Loucy (cell line): ENCODE measurements at regions not wholly inside any gene's neighbourhood (a gene's known extent, or its start where the extent isn't known, plus 50 kb on each side); places are given as distances from the start of the nearest gene placed in this dataset.

Experiments used
- H2AFZ ChIP-seq: fragments of 200-600 bp; sonication (generic); 2 replicates; pipeline ENCODE4 v1.6.0; 2016; ENCODE audit warnings: antibody characterized with exemption, mild to moderate bottlenecking, low read length, moderate library complexity
- H3F3A ChIP-seq: fragments of 200-600 bp; 2 replicates; pipeline ENCODE4 v1.6.0; 2016; ENCODE audit warnings: antibody characterized with exemption, low read depth, mild to moderate bottlenecking
- H3K27me3 ChIP-seq: fragments of 200-600 bp; sonication (generic); 2 replicates; pipeline ENCODE4 v1.6.1; 2014; ENCODE audit warnings: low read length, mild to moderate bottlenecking; ENCODE audit not compliant: insufficient read depth, poor library complexity, severe bottlenecking
- H3K36me3 ChIP-seq: fragments of 200-600 bp; sonication (generic); 2 replicates; pipeline ENCODE4 v1.6.1; 2016; ENCODE audit warnings: low read length; ENCODE audit not compliant: insufficient read depth
- H3K4me1 ChIP-seq: fragments of 200-600 bp; sonication (generic); 2 replicates; pipeline ENCODE4 v1.5.1; 2014; ENCODE audit warnings: low read length, mild to moderate bottlenecking; ENCODE audit not compliant: insufficient read depth, poor library complexity, severe bottlenecking
- H3K4me2 ChIP-seq: fragments of 200-600 bp; sonication (generic); 2 replicates; pipeline ENCODE4 v1.6.0; 2014; ENCODE audit warnings: antibody characterized with exemption, low read length, low read depth, mild to moderate bottlenecking; ENCODE audit not compliant: poor library complexity, severe bottlenecking
- H3K4me3 ChIP-seq: fragments of 200-600 bp; sonication (generic); 2 replicates; pipeline ENCODE4 v1.5.1; 2014; ENCODE audit warnings: low read length, mild to moderate bottlenecking, mixed read lengths; ENCODE audit not compliant: poor library complexity, severe bottlenecking
- H3K79me2 ChIP-seq: fragments of 200-600 bp; sonication (generic); 2 replicates; pipeline ENCODE4 v1.6.1; 2014; ENCODE audit warnings: low read length; ENCODE audit not compliant: insufficient read depth
- H3K9ac ChIP-seq: fragments of 200-600 bp; sonication (generic); 2 replicates; pipeline ENCODE4 v1.6.0; 2014; ENCODE audit warnings: mild to moderate bottlenecking, low read depth, low read length, moderate library complexity; ENCODE audit not compliant: poor library complexity, severe bottlenecking
- H3K9me2 ChIP-seq: fragments of 200-600 bp; sonication (generic); replicated peaks from 2 replicates; pipeline ENCODE4 v1.6.1; 2016; ENCODE audit warnings: low read depth, low read length, mixed read lengths
- H3K9me3 ChIP-seq: fragments of 200-600 bp; sonication (generic); 2 replicates; pipeline ENCODE4 v1.6.1; 2014; ENCODE audit warnings: mild to moderate bottlenecking, antibody characterized with exemption, low read length, low read depth; ENCODE audit not compliant: insufficient read depth
- H4K20me1 ChIP-seq: fragments of 200-600 bp; sonication (generic); 2 replicates; pipeline ENCODE4 v1.6.0; 2014; ENCODE audit warnings: antibody characterized with exemption, low read length, mild to moderate bottlenecking; ENCODE audit not compliant: insufficient read depth, poor library complexity, severe bottlenecking
- EZH2phosphoT487 ChIP-seq: fragments of 200-600 bp; IDR thresholded peaks from 2 replicates; pipeline ENCODE4 v1.6.1; 2018; ENCODE audit warnings: antibody characterized with exemption, mild to moderate bottlenecking, moderate library complexity, borderline replicate concordance
- TF ChIP-seq, protein P1 (sequence below): fragments of 200-600 bp; sonication (generic); conservative IDR thresholded peaks from 2 replicates; pipeline ENCODE4 v1.5.1; 2014; ENCODE audit warnings: mild to moderate bottlenecking, antibody characterized with exemption, low read length

GRCh38 chr1:14466006-14466405 is 132.5 kb upstream of the KAZN start:
- Histone ChIP-seq H3K79me2 (no peaks in the 10 kb centered on the region), H3K9me2 (no peaks in the 10 kb centered on the region), H3K4me1 (no peaks in the 10 kb centered on the region), H4K20me1 (no peaks in the 10 kb centered on the region), H2AFZ (no peak overlapping the region), H3K36me3 (no peaks in the 10 kb centered on the region), H3K9me3 (no peaks in the 10 kb centered on the region), H3K27me3 (no peaks in the 10 kb centered on the region), H3K4me3 (no peak overlapping the region), H3K4me2 (no peak overlapping the region), H3F3A (no peaks in the 10 kb centered on the region), H3K9ac (no peak overlapping the region)
- TF ChIP-seq, protein P1, sequence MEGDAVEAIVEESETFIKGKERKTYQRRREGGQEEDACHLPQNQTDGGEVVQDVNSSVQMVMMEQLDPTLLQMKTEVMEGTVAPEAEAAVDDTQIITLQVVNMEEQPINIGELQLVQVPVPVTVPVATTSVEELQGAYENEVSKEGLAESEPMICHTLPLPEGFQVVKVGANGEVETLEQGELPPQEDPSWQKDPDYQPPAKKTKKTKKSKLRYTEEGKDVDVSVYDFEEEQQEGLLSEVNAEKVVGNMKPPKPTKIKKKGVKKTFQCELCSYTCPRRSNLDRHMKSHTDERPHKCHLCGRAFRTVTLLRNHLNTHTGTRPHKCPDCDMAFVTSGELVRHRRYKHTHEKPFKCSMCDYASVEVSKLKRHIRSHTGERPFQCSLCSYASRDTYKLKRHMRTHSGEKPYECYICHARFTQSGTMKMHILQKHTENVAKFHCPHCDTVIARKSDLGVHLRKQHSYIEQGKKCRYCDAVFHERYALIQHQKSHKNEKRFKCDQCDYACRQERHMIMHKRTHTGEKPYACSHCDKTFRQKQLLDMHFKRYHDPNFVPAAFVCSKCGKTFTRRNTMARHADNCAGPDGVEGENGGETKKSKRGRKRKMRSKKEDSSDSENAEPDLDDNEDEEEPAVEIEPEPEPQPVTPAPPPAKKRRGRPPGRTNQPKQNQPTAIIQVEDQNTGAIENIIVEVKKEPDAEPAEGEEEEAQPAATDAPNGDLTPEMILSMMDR, result no peak
- no peak for TF ChIP-seq EZH2phosphoT487

- H3F3A ChIP-seq, result no peaks in the 10 kb centered on the region
- no peaks in the 10 kb centered on the region for H3K4me1 ChIP-seq
- no peak overlapping the region for H2AFZ ChIP-seq
- H4K20me1 ChIP-seq, result no peaks in the 10 kb centered on the region
- TF ChIP-seq, protein P1, result no peak
- no peak for TF ChIP-seq EZH2phosphoT487
- no peaks in the 10 kb centered on the region for H3K79me2 ChIP-seq
- H3K9me3 ChIP-seq, result no peaks in the 10 kb centered on the region
- no peaks in the 10 kb centered on the region for H3K9me2 ChIP-seq
- H3K4me3 ChIP-seq, result no peak overlapping the region
- no peaks in the 10 kb centered on the region for H3K36me3 ChIP-seq
- no peak overlapping the region for H3K9ac ChIP-seq
- no peaks in the 10 kb centered on the region for H3K27me3 ChIP-seq
- no peak overlapping the region for H3K4me2 ChIP-seq
These were observed 131.4 kb upstream of the KAZN start for GRCh38 chr1:14467112-14467511.

GRCh38 chr1:14468751-14469150 is 129.7 kb upstream of the KAZN start:
- Histone ChIP-seq H3K27me3 (no peaks in the 10 kb centered on the region), H3K4me1 (no peaks in the 10 kb centered on the region)

More at GRCh38 chr1:14468751-14469150, 129.7 kb upstream of the KAZN start:
- TF ChIP-seq EZH2phosphoT487, result no peak
- TF ChIP-seq, protein P1, result no peak
- Histone ChIP-seq H3K4me3 (no peak overlapping the region), H3K79me2 (no peaks in the 10 kb centered on the region), H3K36me3 (no peaks in the 10 kb centered on the region), H3K9ac (no peak overlapping the region), H3F3A (no peaks in the 10 kb centered on the region), H2AFZ (no peak overlapping the region), H3K9me2 (no peaks in the 10 kb centered on the region), H4K20me1 (no peaks in the 10 kb centered on the region), H3K9me3 (no peaks in the 10 kb centered on the region), H3K4me2 (no peak overlapping the region)
